ENCODE measurements at regions not wholly inside any gene's neighbourhood (a gene's known extent, or its start where the extent isn't known, plus 50 kb on each side); places are given as distances from the start of the nearest gene placed in this dataset.

- TF ChIP-seq POLR2A (IDR thresholded peaks at IDR 0.05; ENCODE audit: extremely low read depth, insufficient read length) = no peak
- TF ChIP-seq, protein P1, sequence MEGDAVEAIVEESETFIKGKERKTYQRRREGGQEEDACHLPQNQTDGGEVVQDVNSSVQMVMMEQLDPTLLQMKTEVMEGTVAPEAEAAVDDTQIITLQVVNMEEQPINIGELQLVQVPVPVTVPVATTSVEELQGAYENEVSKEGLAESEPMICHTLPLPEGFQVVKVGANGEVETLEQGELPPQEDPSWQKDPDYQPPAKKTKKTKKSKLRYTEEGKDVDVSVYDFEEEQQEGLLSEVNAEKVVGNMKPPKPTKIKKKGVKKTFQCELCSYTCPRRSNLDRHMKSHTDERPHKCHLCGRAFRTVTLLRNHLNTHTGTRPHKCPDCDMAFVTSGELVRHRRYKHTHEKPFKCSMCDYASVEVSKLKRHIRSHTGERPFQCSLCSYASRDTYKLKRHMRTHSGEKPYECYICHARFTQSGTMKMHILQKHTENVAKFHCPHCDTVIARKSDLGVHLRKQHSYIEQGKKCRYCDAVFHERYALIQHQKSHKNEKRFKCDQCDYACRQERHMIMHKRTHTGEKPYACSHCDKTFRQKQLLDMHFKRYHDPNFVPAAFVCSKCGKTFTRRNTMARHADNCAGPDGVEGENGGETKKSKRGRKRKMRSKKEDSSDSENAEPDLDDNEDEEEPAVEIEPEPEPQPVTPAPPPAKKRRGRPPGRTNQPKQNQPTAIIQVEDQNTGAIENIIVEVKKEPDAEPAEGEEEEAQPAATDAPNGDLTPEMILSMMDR (IDR thresholded peaks at IDR 0.05; ENCODE audit: low read depth, low read length) = no peak
- TF ChIP-seq, protein P2, sequence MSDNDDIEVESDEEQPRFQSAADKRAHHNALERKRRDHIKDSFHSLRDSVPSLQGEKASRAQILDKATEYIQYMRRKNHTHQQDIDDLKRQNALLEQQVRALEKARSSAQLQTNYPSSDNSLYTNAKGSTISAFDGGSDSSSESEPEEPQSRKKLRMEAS (IDR thresholded peaks at IDR 0.05; ENCODE audit: low read depth, low read length) = no peak
- no peak for TF ChIP-seq MYC (IDR thresholded peaks at IDR 0.05; ENCODE audit: low read depth, low read length)
These were observed 1337.2 kb downstream of the TBC1D22A start for GRCh38 chr22:48099671-48100070.

Data from NB4 (cell line).